ENCODE measurements at regions not wholly inside any gene's neighbourhood (a gene's known extent, or its start where the extent isn't known, plus 50 kb on each side); places are given as distances from the start of the nearest gene placed in this dataset.
"Not testable (repeated sequence)": the region's sequence is repeated elsewhere in the genome, so short reads cannot be mapped to it uniquely, and the experiment has no call there.

DNA sequence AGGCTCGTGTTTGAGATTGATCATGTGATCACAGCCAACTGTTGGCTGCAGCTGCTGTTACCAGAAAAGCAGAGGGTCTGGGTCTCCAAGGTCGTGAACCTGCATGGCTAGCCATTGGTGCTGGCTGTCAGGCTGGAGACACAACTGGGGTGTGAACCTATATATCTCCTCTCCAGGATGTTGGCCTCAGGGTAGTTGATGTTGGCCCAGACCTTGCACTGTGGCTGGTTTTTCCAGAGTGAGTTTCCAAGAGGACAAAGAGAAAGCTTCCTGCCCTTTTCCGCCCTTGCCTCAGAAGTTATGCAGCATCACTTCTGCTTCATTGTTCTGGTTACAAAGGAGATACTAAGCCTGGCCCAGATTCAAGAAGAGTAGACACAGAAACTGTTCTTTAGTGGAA lies 607.8 kb upstream of the HS3ST1 start:
- H3K27me3 ChIP-seq (ENCODE audit: control insufficient read depth, insufficient read depth, low read length), result no peaks in the 10 kb centered on the region
- DNase-seq (ENCODE audit: low read depth), result no peak
- TF ChIP-seq, protein P1, sequence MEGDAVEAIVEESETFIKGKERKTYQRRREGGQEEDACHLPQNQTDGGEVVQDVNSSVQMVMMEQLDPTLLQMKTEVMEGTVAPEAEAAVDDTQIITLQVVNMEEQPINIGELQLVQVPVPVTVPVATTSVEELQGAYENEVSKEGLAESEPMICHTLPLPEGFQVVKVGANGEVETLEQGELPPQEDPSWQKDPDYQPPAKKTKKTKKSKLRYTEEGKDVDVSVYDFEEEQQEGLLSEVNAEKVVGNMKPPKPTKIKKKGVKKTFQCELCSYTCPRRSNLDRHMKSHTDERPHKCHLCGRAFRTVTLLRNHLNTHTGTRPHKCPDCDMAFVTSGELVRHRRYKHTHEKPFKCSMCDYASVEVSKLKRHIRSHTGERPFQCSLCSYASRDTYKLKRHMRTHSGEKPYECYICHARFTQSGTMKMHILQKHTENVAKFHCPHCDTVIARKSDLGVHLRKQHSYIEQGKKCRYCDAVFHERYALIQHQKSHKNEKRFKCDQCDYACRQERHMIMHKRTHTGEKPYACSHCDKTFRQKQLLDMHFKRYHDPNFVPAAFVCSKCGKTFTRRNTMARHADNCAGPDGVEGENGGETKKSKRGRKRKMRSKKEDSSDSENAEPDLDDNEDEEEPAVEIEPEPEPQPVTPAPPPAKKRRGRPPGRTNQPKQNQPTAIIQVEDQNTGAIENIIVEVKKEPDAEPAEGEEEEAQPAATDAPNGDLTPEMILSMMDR (IDR thresholded peaks at IDR 0.05; ENCODE audit: insufficient read depth, low read length, severe bottlenecking), result no peak
- H3K36me3 ChIP-seq (ENCODE audit: control insufficient read depth, insufficient read depth, low read length), result no peaks in the 10 kb centered on the region
- H3K4me3 ChIP-seq (ENCODE audit: low read depth, low read length), result no peak overlapping the region
- FAIRE-seq, result no peak

DNA sequence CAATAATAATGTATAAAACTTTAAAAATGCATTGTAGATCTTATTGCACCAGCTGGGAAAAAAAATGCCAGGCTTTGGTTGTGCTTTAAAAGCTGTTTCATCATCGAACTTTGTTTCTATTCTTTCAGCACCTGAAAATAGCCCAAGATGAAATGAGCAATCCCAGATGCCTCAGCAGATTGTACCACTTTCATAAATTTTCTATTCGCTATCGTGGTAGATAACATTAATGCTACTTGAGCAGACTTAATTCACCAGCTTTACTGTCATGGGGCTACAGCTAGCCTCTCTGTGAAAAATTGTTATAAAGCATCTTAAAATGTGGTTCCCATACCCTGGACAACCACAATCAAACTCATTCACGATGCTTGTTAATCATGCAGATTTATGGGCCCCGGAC lies 599.6 kb upstream of the HS3ST1 start:
- TF ChIP-seq, protein P1 (IDR thresholded peaks at IDR 0.05; ENCODE audit: insufficient read depth, low read length, severe bottlenecking), result no peak
- FAIRE-seq, result no peak
- Histone ChIP-seq H3K4me3 (ENCODE audit: low read depth, low read length) (no peak overlapping the region), H3K27me3 (ENCODE audit: control insufficient read depth, insufficient read depth, low read length) (no peaks in the 10 kb centered on the region), H3K36me3 (ENCODE audit: control insufficient read depth, insufficient read depth, low read length) (no peaks in the 10 kb centered on the region)
- no peak for DNase-seq (ENCODE audit: low read depth)

GRCh38 chr4:12022409-12022808 lies 593.7 kb upstream of the HS3ST1 start:
- DNase-seq (ENCODE audit: low read depth) (no peak), FAIRE-seq (no peak)
- Histone ChIP-seq H3K36me3 (ENCODE audit: control insufficient read depth, insufficient read depth, low read length) (no peaks in the 10 kb centered on the region), H3K27me3 (ENCODE audit: control insufficient read depth, insufficient read depth, low read length) (no peaks in the 10 kb centered on the region), H3K4me3 (ENCODE audit: low read depth, low read length) (no peak overlapping the region)
- TF ChIP-seq, protein P1 (IDR thresholded peaks at IDR 0.05; ENCODE audit: insufficient read depth, low read length, severe bottlenecking), result no peak

- FAIRE-seq (no peak), DNase-seq (ENCODE audit: low read depth) (no peak)
- Histone ChIP-seq H3K4me3 (ENCODE audit: low read depth, low read length) (no peak overlapping the region), H3K27me3 (ENCODE audit: control insufficient read depth, insufficient read depth, low read length) (no peaks in the 10 kb centered on the region), H3K36me3 (ENCODE audit: control insufficient read depth, insufficient read depth, low read length) (no peaks in the 10 kb centered on the region)
- TF ChIP-seq, protein P1 (IDR thresholded peaks at IDR 0.05; ENCODE audit: insufficient read depth, low read length, severe bottlenecking), result no peak
Observed at GRCh38 chr4:12016729-12017128, 588.0 kb upstream of the HS3ST1 start.

- TF ChIP-seq, protein P1 (IDR thresholded peaks at IDR 0.05; ENCODE audit: insufficient read depth, low read length, severe bottlenecking), result no peak
- DNase-seq (ENCODE audit: low read depth) (no peak), FAIRE-seq (no peak)
- Histone ChIP-seq H3K4me3 (ENCODE audit: low read depth, low read length) (no peak overlapping the region), H3K36me3 (ENCODE audit: control insufficient read depth, insufficient read depth, low read length) (no peaks in the 10 kb centered on the region), H3K27me3 (ENCODE audit: control insufficient read depth, insufficient read depth, low read length) (no peaks in the 10 kb centered on the region)
Observed at GRCh38 chr4:12005471-12005870, 576.8 kb upstream of the HS3ST1 start.

- not testable (repeated sequence) for FAIRE-seq
Observed at GRCh38 chr4:11996581-11996980, 567.9 kb upstream of the HS3ST1 start.

More at GRCh38 chr4:11996581-11996980, 567.9 kb upstream of the HS3ST1 start:
- not testable (repeated sequence) for H3K4me3 ChIP-seq (ENCODE audit: low read depth, low read length); H3K36me3 ChIP-seq (ENCODE audit: control insufficient read depth, insufficient read depth, low read length); DNase-seq (ENCODE audit: low read depth); H3K27me3 ChIP-seq (ENCODE audit: control insufficient read depth, insufficient read depth, low read length)

Data from bronchial epithelial cell (primary cell).